ENCODE measurements at regions not wholly inside any gene's neighbourhood (a gene's known extent, or its start where the extent isn't known, plus 50 kb on each side); places are given as distances from the start of the nearest gene placed in this dataset.
"Not testable (repeated sequence)": the region's sequence is repeated elsewhere in the genome, so short reads cannot be mapped to it uniquely, and the experiment has no call there.

DNA sequence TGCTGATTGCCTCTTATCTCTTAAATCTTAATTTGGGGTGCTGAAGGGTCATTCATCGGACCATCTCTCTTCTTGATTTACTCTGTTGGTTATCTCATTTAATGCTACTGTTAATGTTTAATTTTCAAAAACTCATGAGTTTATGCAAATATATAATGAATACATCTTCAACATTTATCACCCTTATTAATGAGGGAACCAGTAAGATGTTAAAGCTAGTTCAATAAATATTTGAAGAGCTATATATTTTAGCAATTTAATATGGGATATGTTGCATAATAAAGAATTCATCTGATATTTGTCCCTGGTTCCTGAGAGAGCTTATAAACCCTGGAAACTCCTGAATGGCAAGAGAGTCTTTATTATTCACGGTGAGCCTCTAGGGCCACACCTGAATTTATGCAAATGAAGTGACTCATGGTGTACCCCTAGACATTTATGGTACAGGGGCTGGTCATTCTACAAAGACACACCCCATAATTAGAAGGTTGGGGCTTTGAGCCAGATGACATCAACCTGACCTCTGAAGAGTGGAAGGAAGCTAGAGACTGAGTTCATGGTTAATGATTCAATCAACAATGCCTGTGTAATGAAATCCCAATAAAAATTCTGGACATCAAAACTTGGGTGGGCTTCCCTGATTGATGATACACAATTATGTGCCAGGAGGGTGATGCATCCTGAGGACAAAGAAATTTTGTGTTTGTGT, 339.5 kb upstream of the ZNF608 start:
- no peak for DNase-seq (ENCODE audit: low read depth)

DNA sequence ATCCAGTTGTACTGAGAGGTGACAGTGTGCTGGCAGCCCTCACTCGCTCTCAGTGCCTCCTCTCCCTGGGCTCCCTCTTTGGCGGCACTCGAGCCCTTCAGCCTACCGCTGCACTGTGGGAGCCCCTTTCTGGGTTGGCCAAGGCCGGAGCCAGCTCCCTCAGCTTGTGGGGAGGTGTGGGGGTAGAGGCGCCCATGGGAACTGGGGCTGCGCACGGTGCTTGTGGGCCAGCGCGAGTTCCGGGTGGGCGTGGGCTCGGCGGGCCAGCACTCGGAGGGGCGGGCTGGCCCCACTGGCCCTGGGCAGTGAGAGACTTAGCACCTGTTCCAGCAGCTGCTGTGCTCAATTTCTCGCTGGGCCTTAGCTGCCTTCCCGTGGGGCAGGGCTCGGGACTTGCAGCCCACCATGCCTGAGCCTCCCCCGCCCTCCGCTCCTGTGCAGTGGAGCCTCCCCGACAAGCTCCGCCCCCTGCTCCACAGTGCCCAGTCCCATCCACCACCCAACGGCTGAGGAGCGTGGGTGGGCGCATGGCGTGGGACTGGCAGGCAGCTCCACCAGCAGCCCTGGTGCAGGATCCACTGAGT, 342.2 kb upstream of the ZNF608 start:
- no peak for DNase-seq (ENCODE audit: low read depth)

DNA sequence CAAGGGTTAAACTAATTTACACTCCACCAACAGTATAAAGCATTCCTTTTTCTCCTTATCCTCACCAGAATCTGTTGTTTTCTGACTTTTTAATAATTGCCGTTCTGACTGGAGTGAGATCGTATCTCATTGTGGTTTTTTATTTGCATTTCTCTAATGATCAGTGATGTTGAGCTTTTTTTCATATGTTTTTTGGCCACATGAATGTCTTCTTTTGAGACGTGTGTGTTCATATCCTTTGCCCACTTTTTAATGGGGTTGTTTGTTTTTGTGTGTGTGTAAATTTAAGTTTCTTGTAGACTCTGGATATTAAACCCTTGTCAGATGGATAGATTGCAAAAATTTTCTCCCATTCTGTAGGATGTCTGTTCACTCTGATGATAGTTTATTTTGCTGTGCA, 345.7 kb upstream of the ZNF608 start:
- not testable (repeated sequence) for DNase-seq (ENCODE audit: low read depth)

DNA sequence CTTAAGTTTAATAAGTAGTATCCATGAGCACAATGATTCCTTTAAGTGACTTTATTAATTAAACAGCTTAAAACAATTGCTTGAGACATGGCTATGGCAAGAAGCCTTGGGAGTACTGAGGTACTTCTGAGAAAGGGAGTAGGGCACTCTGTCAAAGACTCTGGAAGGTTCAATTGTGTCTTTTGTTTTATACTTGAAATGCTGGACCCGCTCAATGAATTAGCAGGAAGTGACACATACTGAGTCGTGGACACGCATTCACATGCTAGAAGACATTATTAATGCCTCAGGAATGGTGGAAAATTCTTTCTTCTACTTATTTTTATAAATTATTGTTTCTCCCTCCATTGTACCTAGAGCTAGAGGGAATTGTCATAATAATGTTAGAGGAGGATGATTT, 347.3 kb upstream of the ZNF608 start:
- DNase-seq (ENCODE audit: low read depth) = peak; percentile 57

DNA sequence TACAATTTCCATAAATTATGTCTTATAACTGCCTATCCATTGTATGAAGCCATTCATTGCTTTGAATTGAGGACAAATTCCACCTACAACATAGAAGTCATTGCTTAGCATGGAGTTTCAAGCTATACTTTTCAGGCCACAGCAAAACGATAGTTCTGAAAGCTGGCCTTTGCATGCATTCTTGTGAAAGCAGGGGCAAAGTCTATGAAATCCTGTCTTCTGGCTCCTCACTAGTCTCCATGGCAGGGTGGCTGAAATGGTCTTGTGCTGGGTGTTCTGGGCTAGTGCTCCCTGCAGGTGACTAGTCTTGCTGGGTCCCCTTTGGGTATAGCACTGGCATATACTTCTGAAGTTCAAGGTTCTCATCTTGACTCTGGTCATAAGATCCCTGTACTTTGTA, 353.9 kb upstream of the ZNF608 start:
- DNase-seq (ENCODE audit: low read depth) = no peak

DNA sequence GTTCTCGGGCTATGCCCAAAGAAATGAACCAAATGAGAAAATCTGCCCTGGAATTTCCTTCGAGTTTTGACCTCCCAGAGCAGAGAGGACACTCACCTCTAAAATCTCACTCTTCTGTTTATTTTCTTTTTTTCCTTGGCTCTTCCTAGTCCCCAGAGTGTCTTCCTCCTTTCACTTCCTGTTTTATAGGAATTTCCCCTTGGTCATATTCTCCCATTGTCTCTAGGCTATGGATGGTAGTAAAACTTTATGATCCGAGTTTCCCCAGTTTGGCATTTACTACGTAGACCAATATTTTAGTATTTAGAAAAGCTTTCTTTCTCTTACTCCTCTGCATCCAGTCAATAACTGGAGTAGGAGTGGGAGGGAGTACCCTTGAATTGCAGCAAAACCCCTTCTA, 354.5 kb upstream of the ZNF608 start:
- no peak for DNase-seq (ENCODE audit: low read depth)

DNA sequence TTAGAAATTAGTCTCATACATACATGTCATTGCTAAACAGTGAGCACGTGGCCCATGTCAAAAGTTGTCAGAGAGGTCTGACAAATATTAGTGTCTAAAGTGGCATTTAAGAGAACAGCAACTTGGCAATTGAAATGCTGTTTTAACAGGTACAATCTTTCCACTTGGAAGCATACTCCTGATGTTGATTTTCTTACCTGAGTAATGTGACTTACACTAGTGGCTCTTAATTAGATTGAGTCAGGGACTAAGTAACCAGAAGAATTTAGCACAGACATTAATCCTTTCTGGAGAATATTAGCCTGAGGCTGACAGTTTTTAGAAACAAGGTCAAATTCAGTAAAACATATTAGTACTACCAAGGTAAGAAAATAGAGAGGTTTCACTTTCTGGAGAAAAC, 357.0 kb upstream of the ZNF608 start:
- no peak for DNase-seq (ENCODE audit: low read depth)

DNA sequence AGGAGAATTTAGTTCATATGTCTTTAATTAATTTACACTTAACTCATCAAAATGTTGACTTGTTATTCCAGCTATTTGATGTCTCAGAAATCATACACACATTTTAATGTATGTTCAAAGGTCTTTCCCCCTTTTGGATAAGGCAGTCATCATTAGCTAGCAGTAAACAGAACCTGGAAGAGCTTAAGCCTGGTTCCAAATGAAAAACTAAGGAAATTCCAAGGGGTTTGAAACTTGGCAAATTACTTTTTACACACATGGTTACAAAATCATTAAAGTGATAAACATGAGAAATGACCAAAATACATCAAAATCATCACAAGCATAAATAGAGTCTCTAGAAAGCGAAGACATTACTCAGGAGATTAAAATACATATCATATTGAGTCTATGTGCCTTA, 359.8 kb upstream of the ZNF608 start:
- DNase-seq (ENCODE audit: low read depth) = no peak

DNA sequence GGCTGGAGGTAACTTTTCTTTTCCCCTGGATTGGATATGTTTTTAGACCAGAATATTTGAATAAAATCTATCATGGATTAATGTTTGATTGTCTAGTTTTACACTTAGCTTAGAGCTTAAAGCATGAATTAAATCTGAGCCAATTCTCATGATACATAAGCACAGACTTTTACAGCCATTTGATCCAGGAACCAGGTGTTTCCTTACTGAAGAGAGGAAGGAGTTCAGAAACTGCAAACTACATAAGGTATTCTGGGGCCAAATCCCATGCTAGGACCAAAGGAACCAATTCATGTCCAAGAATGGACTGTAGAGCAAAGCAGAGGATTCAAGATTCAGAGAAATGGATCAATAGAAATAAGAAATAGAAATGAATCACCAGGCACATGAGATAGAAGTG, 360.4 kb upstream of the ZNF608 start:
- DNase-seq (ENCODE audit: low read depth) = no peak

DNA sequence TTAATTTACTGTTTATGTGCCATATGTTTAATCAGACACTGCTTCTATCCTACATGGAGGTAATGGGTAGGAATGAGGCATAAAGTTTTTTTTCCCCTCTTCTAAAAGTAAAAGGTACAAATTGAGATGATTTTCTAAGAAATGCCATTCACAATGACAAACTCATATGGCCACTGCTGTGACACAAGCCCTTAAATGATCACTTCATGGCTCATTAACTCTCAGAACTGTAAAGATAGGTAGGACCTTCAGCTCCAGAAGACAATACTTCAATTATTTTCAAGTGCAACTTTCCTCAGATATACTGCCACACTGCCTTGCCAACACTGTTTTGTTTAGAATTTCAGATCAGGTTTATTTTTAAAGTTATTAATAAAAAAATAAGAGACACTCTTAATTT, 362.9 kb upstream of the ZNF608 start:
- DNase-seq (ENCODE audit: low read depth) = no peak

DNA sequence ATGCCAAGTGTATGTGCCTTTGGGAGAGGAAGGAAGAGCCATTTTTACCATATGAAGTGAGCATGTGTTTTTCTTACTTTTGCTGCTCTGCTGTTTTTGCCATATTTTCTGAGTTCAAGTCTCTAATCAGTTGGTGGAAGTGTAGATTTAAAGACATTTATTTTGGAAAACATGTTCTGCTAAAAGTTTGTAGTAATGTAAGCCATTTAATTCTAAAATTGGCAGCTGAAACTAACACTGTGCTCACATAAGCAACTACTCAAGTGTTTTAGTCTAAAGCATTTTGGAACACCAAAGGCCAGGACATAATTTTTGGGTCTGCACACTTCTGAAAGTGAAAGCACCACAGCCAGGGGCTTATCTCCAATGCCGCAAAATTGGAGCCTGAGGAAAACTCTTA, 363.4 kb upstream of the ZNF608 start:
- DNase-seq (ENCODE audit: low read depth) = no peak

DNA sequence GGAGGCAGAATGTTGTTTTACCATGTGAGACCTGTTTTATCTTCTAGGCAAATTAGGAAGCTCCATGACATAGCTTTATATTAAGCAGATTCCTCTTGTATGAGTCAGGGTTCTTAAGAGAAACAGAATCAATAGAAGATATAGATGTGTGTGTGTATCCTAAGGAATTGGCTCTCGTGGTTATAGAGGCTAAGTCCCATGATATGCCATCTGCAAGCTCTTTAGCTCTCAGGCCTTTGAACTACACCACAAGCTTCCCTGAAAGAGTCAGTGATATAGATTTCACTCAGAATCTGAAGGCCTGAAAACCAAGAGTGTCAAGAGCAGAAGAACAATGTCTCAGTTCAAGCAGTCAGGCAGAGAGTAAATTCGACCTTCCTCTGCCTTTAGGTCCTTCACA, 365.8 kb upstream of the ZNF608 start:
- no peak for DNase-seq (ENCODE audit: low read depth)

DNA sequence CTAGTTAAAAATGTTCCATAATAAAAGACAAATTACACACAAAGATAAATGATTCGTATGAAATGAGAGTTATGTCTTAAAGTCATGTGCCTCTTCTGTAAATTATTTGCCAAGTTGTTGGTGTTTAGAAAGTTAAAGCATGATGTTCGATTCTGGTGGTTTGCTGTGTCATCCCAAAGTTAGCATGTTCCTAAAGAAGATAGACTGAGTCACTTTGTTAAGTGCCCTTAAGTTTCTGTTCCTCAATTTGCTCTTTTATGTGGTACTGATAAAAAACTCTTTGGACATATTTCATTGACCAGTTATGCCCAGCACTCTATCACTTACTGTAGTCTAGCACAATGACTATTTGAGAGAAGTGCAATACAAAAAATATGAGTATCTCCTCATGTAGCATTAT, 366.9 kb upstream of the ZNF608 start:
- DNase-seq (ENCODE audit: low read depth) = no peak

DNA sequence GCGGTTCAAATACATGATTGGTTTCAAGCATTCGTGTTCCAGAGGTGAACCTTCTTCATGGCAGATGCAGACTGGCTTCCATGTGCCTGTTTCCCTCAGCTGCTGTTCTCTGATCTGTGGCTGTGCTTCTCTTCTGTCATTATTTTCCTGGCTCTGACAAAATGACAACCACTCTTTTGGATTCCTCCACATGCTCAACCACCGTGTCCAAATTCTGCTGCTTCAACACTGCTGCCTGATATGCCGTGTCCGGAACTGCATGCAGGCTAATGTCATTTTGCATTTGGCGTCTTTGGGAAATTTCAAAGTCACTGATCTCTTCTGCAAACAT, 368.7 kb upstream of the ZNF608 start:
- DNase-seq (ENCODE audit: low read depth) = no peak

DNA sequence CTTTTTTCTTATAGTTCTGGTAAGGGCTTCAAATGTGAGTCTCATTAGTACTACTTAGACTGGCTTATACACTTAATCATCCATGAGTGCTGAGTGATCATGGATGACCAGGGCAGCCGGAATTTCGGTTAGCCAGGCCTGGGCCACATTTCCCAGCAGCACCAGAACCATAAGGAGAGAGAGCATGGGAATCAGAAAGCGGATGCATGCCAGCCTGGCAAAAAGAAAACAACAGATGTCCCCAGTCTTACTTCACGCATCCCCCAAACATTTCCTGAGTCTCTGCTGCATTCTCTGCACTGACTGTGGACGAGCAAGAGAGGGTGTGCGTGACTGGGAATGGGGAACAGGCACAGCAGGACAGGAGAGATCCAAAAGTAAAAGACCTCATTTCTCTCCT, 371.1 kb upstream of the ZNF608 start:
- no peak for DNase-seq (ENCODE audit: low read depth)

DNA sequence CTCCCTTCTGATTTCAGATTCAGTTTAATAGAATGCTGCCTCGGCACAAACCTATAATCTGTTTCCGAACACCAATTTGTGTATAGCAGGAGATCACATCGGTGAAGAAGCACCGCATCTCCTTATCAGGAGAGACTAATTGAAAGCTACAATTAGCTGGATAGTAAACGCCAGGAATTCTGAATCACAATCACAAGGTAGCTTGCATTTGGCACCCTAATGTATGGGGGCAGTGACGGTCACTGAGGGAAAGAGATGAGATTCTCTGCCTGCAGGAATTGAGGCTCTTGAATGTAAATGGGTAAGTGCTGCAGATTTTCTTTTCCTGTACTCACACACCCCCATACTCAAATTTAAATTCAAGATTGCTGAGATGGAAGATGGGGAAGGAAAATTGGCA, 373.6 kb upstream of the ZNF608 start:
- no peak for DNase-seq (ENCODE audit: low read depth)

DNA sequence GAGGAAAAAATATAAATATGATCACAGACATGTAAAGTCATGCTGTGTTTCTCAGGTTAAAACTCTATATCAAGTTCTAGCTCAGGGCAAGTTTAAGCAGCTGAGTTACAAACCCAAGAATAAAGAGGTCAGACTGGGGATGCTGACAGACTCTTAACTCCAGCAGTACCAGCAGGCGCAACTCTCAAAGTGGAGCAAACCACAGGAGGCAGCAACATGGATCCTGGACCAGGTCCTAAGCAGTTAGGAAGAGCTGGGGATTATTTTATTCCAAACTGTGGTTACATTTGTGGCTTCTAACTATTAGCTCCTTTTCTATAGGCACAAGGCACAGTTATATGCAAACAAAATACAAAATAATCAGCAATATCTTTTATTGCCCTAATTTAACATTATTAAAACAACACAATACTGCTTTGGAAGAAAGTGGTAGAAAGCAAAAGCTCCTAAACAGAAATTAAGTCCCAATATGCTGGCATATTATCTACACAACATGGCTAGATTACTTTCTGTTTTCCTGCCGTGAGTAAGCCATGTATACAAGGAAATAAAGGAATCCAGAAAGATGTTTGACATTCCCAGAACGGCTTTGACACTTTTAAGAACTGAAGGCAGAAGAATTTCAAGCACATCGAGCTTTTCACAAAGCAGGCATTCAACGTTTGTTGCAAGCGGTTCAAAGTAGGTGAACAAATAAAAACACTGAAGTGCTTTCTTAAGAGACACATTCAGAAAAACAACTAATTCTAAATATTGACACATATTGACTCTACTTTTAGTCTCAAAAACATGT, 378.8 kb upstream of the ZNF608 start:
- DNase-seq (ENCODE audit: low read depth) = no peak

DNA sequence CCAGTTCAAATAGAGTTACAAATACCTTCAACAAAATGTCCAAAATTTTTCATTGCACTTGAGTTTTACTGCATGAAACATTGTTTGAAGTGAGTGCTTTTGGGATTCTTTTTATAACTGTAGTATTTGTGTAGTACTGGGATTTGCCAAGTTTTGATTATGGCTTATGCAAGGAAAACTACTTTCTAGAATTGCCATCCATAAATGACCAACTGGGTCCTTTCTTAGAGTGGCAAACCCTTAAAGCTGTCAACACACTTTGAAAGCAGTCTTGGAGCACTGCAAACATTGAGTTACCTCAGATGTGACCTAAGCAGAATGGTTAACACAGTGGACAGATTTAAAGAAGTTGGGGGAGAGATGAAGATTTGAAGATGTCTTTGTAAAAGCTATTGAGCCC, 379.6 kb upstream of the ZNF608 start:
- no peak for DNase-seq (ENCODE audit: low read depth)

DNA sequence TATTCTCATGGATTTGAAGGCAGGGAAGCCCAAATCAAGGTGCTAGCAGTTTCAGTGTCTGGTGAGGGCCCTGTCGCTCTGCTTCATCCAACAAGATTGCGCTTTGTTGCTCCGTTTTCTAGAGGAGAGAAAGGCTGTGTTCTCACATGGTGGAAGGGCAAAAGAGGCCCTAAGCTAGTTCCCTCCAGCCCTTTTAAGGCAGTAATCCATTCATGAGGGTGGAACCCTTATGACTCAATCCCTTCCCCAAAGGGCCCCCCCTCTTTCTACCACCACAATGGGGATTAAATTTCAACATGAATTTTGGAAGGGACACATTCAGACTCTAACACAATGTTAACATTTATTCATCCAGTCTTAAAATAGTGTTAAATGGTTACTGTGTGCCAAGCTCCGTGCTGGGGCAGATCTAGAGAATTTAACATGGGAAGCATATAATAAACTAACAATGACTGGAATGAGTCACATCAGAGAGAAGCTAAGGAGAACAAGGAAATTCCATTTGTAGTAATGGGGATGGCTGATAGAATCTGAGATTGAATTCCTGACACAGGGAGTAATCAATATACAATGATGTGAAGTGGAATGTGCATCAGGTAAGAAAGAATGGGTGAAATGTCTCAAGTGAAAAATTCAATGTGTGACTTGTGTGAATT, 382.8 kb upstream of the ZNF608 start:
- DNase-seq (ENCODE audit: low read depth) = no peak

DNA sequence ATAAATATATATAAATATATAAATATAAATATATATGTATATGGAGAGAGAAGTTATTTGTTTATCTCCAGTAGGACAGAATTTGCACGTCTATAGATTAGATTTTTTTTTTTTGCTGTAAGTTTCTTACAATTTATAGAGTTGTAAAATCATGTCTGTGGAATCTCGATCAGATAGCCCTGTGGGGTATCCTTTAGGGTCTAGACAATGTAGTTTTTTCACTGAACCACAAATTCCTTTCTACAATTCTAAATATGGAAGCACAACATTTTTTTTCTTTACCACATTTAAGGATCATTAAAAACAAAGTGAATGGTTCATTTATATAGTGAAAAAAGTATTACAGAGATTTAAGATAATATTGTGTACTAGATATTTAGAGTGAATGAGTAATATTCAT, 384.2 kb upstream of the ZNF608 start:
- no peak for DNase-seq (ENCODE audit: low read depth)

DNA sequence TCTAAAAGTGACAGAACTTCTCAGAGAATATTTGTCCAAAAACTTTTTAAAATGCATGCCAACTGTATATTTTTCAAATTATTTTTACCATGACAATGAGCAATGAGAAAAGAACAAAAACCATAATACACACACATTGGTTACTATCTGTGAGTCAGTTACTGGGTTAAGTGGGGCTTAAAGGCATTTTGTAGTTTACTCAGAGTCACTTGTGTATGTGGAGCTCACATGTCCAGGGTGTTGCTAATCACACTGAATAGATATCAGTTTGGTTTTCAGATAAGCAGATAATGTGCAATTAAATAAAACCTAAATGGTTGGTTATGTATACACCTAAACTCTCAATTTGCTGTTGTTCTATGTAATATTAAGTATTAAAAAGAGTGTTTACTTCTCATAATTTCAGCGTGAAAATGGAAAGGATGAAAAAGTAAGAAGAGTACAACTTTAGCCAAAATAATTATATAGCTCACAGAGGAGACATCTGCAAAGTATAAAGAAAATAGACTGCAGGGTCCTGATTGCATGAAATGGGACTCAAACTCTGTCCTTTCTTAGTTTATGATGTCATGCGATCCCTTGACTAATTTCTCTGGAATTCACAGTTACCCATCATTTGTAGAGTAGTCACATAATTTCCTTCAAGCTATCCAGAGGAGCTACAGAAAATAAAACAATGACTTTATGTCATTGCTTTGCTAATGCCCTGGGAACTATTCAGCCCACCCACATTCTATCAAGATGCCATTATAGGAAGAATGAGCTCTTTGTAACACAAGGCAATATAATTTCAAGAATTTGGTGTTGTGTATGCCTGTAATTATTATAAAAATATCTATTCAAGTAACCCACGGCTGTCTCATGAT, 388.0 kb upstream of the ZNF608 start:
- peak; percentile 69 for DNase-seq (ENCODE audit: low read depth)

DNA sequence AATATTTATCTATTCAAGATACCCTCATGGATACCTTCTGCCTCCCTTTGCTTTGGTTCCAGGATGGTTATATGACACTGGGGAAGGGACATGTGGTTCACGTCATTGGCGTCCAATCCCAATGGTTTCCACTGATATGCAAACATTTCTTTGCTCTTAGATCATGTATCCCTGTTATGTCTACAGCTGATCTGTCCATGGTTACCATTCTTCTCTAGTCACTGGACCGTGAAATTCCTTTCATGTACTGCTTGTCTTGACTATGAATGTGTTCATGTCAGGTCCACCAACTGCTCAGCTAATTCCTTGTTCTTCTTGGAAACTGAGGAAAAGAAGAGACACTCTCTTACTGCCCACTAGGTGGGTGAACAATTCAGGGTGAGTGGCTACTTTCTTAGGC, 391.1 kb upstream of the ZNF608 start:
- DNase-seq (ENCODE audit: low read depth) = no peak
